ENCODE measurements at regions not wholly inside any gene's neighbourhood (a gene's known extent, or its start where the extent isn't known, plus 50 kb on each side); places are given as distances from the start of the nearest gene placed in this dataset.

- TF ChIP-seq CTCF (IDR thresholded peaks at IDR 0.05) = no peak
- no peak for DNase-seq (ENCODE audit: low spot score)
- no peak for ATAC-seq (ENCODE audit: low FRiP score)
These were observed 1234.1 kb downstream of the BRD1 start for GRCh38 chr22:48593551-48593950.

DNA sequence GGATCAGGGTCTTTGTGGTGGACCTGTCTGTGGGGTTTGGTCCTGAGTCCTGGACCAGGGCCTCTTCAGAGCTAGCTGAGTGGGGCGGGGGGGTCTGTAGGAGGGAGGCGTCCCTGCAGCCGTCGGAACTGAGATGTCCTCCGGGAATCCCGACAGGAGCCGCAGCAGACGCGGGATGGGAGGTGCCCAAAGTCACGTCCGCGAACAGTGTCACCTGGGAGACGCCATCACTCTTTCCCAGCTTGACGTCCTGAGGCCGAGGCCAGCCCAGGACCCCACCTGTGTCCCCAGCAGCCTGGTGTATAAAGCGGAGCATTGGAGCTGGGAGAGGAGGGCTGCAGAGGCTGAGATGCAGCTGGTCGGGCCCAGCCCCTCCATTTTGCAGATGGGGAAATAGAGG is 1234.7 kb downstream of the BRD1 start:
- TF ChIP-seq CTCF (IDR thresholded peaks at IDR 0.05) = no peak
- ATAC-seq (ENCODE audit: low FRiP score) (no peak), DNase-seq (ENCODE audit: low spot score) (no peak)

DNA sequence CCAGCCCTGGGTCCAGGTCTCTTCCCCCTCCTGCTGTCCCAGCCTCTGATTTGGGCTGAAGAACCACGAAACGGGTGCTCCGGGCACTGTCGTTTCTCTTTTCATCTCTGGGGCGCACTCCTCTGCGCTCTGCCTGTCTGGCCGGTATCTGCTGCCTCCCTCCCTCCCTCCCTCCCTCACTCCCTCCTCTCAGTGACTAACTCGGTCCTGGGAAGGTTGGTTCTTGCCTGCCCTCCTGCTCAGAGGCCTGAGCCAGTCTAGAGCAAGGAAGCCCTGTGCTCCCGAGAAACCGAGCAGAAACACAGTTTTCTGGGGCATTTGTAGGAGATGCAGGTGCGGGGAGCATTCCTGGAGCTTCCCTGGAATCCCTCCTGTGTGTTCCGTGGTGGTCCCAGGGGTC is 1235.2 kb downstream of the BRD1 start:
- DNase-seq (ENCODE audit: low spot score) (no peak), ATAC-seq (ENCODE audit: low FRiP score) (no peak)
- TF ChIP-seq CTCF (IDR thresholded peaks at IDR 0.05) = no peak

DNA sequence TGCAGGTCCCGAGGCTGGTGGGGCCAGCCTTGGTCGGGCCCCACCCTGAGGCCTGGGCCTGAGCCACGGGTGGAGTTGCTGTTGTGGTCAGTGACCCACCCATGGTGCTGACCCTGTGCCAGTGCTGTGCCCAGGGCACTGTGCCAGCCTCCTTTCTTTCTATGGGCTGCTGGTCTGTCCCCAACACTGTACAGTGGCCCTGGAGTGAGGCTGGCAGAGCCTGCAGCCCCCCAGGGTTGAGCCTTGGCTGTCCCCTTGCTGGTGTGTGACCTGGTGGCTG is 1235.7 kb downstream of the BRD1 start:
- no peak for DNase-seq (ENCODE audit: low spot score)
- no peak for ATAC-seq (ENCODE audit: low FRiP score)
- no peak for TF ChIP-seq CTCF (IDR thresholded peaks at IDR 0.05)

DNA sequence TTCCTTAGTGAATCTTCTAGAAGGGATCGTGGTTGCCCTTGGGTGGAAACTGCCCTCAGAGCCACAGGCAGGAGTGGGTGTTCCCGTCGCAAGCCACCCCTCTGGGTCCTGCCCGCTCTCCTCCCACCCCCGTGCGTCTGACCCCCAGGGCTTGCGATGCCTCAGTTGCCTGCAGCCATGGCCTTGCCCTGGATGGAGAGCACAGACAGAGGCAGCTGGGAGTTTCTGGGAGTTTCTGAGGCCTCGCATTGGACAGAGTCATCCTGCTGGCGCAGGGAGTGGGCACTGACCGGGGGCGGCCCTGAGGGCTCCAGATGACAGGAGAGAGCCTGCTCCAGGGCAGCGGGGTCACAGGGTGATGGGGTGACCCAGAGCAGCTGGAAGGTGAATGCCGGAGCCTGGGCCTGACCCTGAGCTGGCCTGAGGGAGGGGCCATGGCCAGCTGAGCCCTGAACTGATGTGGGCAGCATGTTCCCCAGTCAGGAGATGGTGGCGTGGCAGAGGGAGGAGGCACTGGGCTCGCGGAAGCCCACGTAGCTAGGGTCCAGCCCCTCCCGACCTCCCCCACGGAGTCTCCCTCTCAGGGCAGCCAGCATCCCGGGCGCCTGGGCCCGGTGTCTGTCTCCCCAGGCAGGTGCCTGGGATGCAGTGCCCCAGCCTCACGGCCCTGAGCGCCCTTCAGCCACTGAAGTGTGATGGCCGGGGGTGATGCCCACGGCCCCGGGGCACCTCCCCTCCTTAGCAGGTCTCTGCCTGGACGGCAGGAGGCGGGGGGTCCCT is 1236.2 kb downstream of the BRD1 start:
- TF ChIP-seq CTCF (IDR thresholded peaks at IDR 0.05) = no peak
- ATAC-seq (ENCODE audit: low FRiP score) = no peak
- no peak for DNase-seq (ENCODE audit: low spot score)

DNA sequence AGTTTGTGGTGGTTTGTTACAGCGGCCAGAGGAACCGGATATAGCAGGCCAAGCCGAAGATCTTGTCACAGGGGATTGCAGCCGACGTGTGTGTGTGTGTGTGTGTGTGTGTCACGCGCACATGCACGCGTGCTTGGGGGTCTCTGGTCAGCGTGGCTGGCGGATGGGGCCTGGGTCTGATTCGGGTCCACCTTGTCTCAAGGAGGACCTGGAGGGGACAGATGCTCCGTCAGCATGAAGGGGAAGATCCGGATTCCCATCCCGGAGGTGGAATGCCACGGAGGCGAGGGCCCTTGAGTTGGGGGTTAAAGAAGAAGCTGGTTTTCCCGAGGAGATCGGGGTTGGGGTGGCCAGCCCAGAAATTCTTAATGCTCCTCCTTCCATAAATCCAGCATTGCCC is 1237.8 kb downstream of the BRD1 start:
- no peak for DNase-seq (ENCODE audit: low spot score)
- no peak for TF ChIP-seq CTCF (IDR thresholded peaks at IDR 0.05)
- ATAC-seq (ENCODE audit: low FRiP score) = no peak

DNA sequence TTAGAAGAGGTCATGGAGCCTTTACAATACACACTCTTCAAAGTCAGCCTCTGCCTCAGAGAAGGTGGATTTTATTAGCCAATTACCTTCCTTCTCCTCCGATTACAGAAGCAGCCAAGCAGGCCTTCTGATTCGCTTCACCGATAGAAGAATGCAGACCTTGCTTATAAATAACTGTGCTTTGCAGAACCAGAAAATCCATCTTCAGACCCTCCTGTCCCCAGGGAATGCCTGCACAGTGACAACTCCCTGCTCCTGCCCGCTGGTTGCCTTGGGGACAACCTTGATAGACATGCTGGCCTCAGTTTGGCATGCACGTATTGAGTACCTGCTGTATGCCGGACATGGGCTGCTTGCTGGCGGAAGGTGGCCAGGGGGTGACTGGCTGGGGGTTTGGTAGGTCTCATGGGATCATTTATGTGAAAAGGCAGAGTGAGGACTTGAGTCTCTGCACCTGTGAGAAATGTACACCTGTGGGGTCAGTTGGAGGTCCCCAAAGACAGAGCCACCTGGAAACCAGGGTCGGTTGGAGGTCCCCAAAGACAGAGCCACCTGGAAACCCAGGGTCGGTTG is 1238.7 kb downstream of the BRD1 start:
- TF ChIP-seq CTCF (IDR thresholded peaks at IDR 0.05) = no peak
- ATAC-seq (ENCODE audit: low FRiP score) = no peak
- no peak for DNase-seq (ENCODE audit: low spot score)

Measured in omental fat pad (tissue), 3 donors.